Left renal cortex interstitium (tissue), 4 donors: ENCODE measurements at regions not wholly inside any gene's neighbourhood (a gene's known extent, or its start where the extent isn't known, plus 50 kb on each side); places are given as distances from the start of the nearest gene placed in this dataset.

ENCODE experiments used
- DNase-seq, 4 donors: peaks; one replicate each; pipeline ENCODE4 v3.0.0-alpha.2; 2013; ENCODE audit warnings: low read depth in 4 of 4, low spot score in 2 of 4, missing footprints in 1 of 4

GRCh38 chr12:11564984-11565651 lies 84.4 kb upstream of the ETV6 start:
- no peak for DNase-seq

GRCh38 chr12:11565752-11566151 lies 83.7 kb upstream of the ETV6 start:
- DNase-seq = no peak

GRCh38 chr12:11568155-11568761 lies 81.2 kb upstream of the ETV6 start:
- DNase-seq = peak in 1 of 4 donors; percentile 9

- DNase-seq = peak in 1 of 4 donors; percentile 27
Observed at GRCh38 chr12:11568762-11569478, 80.6 kb upstream of the ETV6 start.

- no peak for DNase-seq
Observed at GRCh38 chr12:11569716-11570115, 79.8 kb upstream of the ETV6 start.

GRCh38 chr12:11573880-11574279 lies 75.6 kb upstream of the ETV6 start:
- DNase-seq = no peak

- DNase-seq = no peak
Observed at GRCh38 chr12:11576104-11576503, 73.4 kb upstream of the ETV6 start.

- DNase-seq = no peak
Observed at GRCh38 chr12:11577658-11578260, 71.7 kb upstream of the ETV6 start.

GRCh38 chr12:11578461-11578993 lies 70.9 kb upstream of the ETV6 start:
- DNase-seq = no peak

- no peak for DNase-seq
Observed at GRCh38 chr12:11580125-11580751, 69.2 kb upstream of the ETV6 start.

- peak; percentile 45 to 66 (median 50) for DNase-seq
Observed at GRCh38 chr12:11581179-11581755, 68.2 kb upstream of the ETV6 start.

- DNase-seq = no peak
Observed at GRCh38 chr12:11584221-11584855, 65.1 kb upstream of the ETV6 start.

GRCh38 chr12:11592484-11592883 lies 57.0 kb upstream of the ETV6 start:
- no peak for DNase-seq

- no peak for DNase-seq
Observed at GRCh38 chr12:11593013-11593412, 56.5 kb upstream of the ETV6 start.

GRCh38 chr12:11595080-11595479 lies 54.4 kb upstream of the ETV6 start:
- no peak for DNase-seq

- DNase-seq = no peak
Observed at GRCh38 chr12:11596141-11596540, 53.3 kb upstream of the ETV6 start.

- no peak for DNase-seq
Observed at GRCh38 chr12:11598900-11599299, 50.6 kb upstream of the ETV6 start.
